ENCODE measurements at regions not wholly inside any gene's neighbourhood (a gene's known extent, or its start where the extent isn't known, plus 50 kb on each side); places are given as distances from the start of the nearest gene placed in this dataset.

- Histone ChIP-seq H3K4me1 (ENCODE audit: control insufficient read depth, insufficient read depth, low read length) (no peaks in the 10 kb centered on the region), H3K4me3 (ENCODE audit: low read length) (no peak overlapping the region), H3K27me3 (ENCODE audit: control insufficient read depth, insufficient read depth) (no peaks in the 10 kb centered on the region), H3K27ac (ENCODE audit: low read length) (no peak overlapping the region), H3K9me3 (ENCODE audit: control insufficient read depth, low read length) (no peaks in the 10 kb centered on the region)
- intact Hi-C loops (cut with DNase I) = no loop called here
- WGBS = 77% methylated on average over 4 of the region's 4 CpGs
- DNase-seq = no peak
- no peak for ATAC-seq
These were observed 55.2 kb upstream of the KCNH8 start for GRCh38 chr3:19093084-19093483.

- Histone ChIP-seq H3K27me3 (ENCODE audit: control insufficient read depth, insufficient read depth) (no peaks in the 10 kb centered on the region), H3K4me1 (ENCODE audit: control insufficient read depth, insufficient read depth, low read length) (no peaks in the 10 kb centered on the region), H3K27ac (ENCODE audit: low read length) (no peak overlapping the region), H3K4me3 (ENCODE audit: low read length) (no peak overlapping the region), H3K9me3 (ENCODE audit: control insufficient read depth, low read length) (no peaks in the 10 kb centered on the region)
- WGBS = 82% methylated on average over 2 of the region's 2 CpGs
- intact Hi-C loops (cut with DNase I) = no loop called here
- ATAC-seq = no peak
- no peak for DNase-seq
These were observed 70.9 kb upstream of the KCNH8 start for GRCh38 chr3:19077388-19077787.

GRCh38 chr3:19075037-19075436 is 73.3 kb upstream of the KCNH8 start:
- no peaks in the 10 kb centered on the region for H3K9me3 ChIP-seq (ENCODE audit: control insufficient read depth, low read length)
- H3K4me3 ChIP-seq (ENCODE audit: low read length) = no peak overlapping the region
- intact Hi-C loops (cut with DNase I) = no loop called here
- no peaks in the 10 kb centered on the region for H3K27me3 ChIP-seq (ENCODE audit: control insufficient read depth, insufficient read depth)
- no peak overlapping the region for H3K27ac ChIP-seq (ENCODE audit: low read length)
- DNase-seq (no peak), ATAC-seq (no peak)
- WGBS = 74% methylated on average over 2 of the region's 2 CpGs
- no peaks in the 10 kb centered on the region for H3K4me1 ChIP-seq (ENCODE audit: control insufficient read depth, insufficient read depth, low read length)

GRCh38 chr3:19074257-19074900 is 73.9 kb upstream of the KCNH8 start:
- no peak for DNase-seq
- Histone ChIP-seq H3K4me1 (ENCODE audit: control insufficient read depth, insufficient read depth, low read length) (no peaks in the 10 kb centered on the region), H3K9me3 (ENCODE audit: control insufficient read depth, low read length) (no peaks in the 10 kb centered on the region), H3K27ac (ENCODE audit: low read length) (no peak overlapping the region), H3K4me3 (ENCODE audit: low read length) (no peak overlapping the region), H3K27me3 (ENCODE audit: control insufficient read depth, insufficient read depth) (no peaks in the 10 kb centered on the region)
- no peak for ATAC-seq
- intact Hi-C loops (cut with DNase I) = no loop called here
- WGBS = 49% methylated on average over 2 of the region's 2 CpGs

- intact Hi-C loops (cut with DNase I) = no loop called here
- Histone ChIP-seq H3K4me1 (ENCODE audit: control insufficient read depth, insufficient read depth, low read length) (no peaks in the 10 kb centered on the region), H3K27ac (ENCODE audit: low read length) (no peak overlapping the region), H3K4me3 (ENCODE audit: low read length) (no peak overlapping the region), H3K9me3 (ENCODE audit: control insufficient read depth, low read length) (no peaks in the 10 kb centered on the region), H3K27me3 (ENCODE audit: control insufficient read depth, insufficient read depth) (no peaks in the 10 kb centered on the region)
- no peak for DNase-seq
- no peak for ATAC-seq
- WGBS = 78% methylated on average over 3 of the region's 3 CpGs
These were observed 74.8 kb upstream of the KCNH8 start for GRCh38 chr3:19073341-19074105.

- ATAC-seq = no peak
- intact Hi-C loops (cut with DNase I) = no loop called here
- no peak overlapping the region for H3K27ac ChIP-seq (ENCODE audit: low read length)
- H3K9me3 ChIP-seq (ENCODE audit: control insufficient read depth, low read length) = no peaks in the 10 kb centered on the region
- 68% methylated on average over 1 of the region's 1 CpG for WGBS
- DNase-seq = no peak
- no peaks in the 10 kb centered on the region for H3K27me3 ChIP-seq (ENCODE audit: control insufficient read depth, insufficient read depth)
- H3K4me1 ChIP-seq (ENCODE audit: control insufficient read depth, insufficient read depth, low read length) = no peaks in the 10 kb centered on the region
- no peak overlapping the region for H3K4me3 ChIP-seq (ENCODE audit: low read length)
These were observed 78.0 kb upstream of the KCNH8 start for GRCh38 chr3:19070325-19070724.

- intact Hi-C loops (cut with DNase I) = no loop called here
- Histone ChIP-seq H3K27ac (ENCODE audit: low read length) (no peak overlapping the region), H3K27me3 (ENCODE audit: control insufficient read depth, insufficient read depth) (no peaks in the 10 kb centered on the region), H3K4me1 (ENCODE audit: control insufficient read depth, insufficient read depth, low read length) (no peaks in the 10 kb centered on the region), H3K4me3 (ENCODE audit: low read length) (no peak overlapping the region), H3K9me3 (ENCODE audit: control insufficient read depth, low read length) (no peaks in the 10 kb centered on the region)
- no peak for DNase-seq
- ATAC-seq = no peak
- WGBS = 16% methylated on average over 1 of the region's 1 CpG
These were observed 83.3 kb upstream of the KCNH8 start for GRCh38 chr3:19065027-19065426.

GRCh38 chr3:19063936-19064335 is 84.4 kb upstream of the KCNH8 start:
- intact Hi-C loops (cut with DNase I) = no loop called here
- Histone ChIP-seq H3K27me3 (ENCODE audit: control insufficient read depth, insufficient read depth) (no peaks in the 10 kb centered on the region), H3K4me1 (ENCODE audit: control insufficient read depth, insufficient read depth, low read length) (no peaks in the 10 kb centered on the region), H3K4me3 (ENCODE audit: low read length) (no peak overlapping the region), H3K27ac (ENCODE audit: low read length) (no peak overlapping the region), H3K9me3 (ENCODE audit: control insufficient read depth, low read length) (no peaks in the 10 kb centered on the region)
- no peak for ATAC-seq
- DNase-seq = no peak
- WGBS = 61% methylated on average over 5 of the region's 5 CpGs

GRCh38 chr3:19060404-19060803 is 87.9 kb upstream of the KCNH8 start:
- Histone ChIP-seq H3K4me3 (ENCODE audit: low read length) (no peak overlapping the region), H3K27me3 (ENCODE audit: control insufficient read depth, insufficient read depth) (no peaks in the 10 kb centered on the region), H3K4me1 (ENCODE audit: control insufficient read depth, insufficient read depth, low read length) (no peaks in the 10 kb centered on the region), H3K9me3 (ENCODE audit: control insufficient read depth, low read length) (no peaks in the 10 kb centered on the region), H3K27ac (ENCODE audit: low read length) (no peak overlapping the region)
- intact Hi-C loops (cut with DNase I) = no loop called here
- DNase-seq = no peak
- no peak for ATAC-seq
- 74% methylated on average over 1 of the region's 1 CpG for WGBS

- no peaks in the 10 kb centered on the region for H3K9me3 ChIP-seq (ENCODE audit: control insufficient read depth, low read length)
- ATAC-seq (no peak), DNase-seq (no peak)
- WGBS = 89% methylated on average over 1 of the region's 1 CpG
- intact Hi-C loops (cut with DNase I) = no loop called here
- no peaks in the 10 kb centered on the region for H3K4me1 ChIP-seq (ENCODE audit: control insufficient read depth, insufficient read depth, low read length)
- H3K27ac ChIP-seq (ENCODE audit: low read length) = no peak overlapping the region
- no peaks in the 10 kb centered on the region for H3K27me3 ChIP-seq (ENCODE audit: control insufficient read depth, insufficient read depth)
- no peak overlapping the region for H3K4me3 ChIP-seq (ENCODE audit: low read length)
These were observed 95.4 kb upstream of the KCNH8 start for GRCh38 chr3:19052874-19053273.

GRCh38 chr3:19046440-19046839 is 101.9 kb upstream of the KCNH8 start:
- DNase-seq = no peak
- no peaks in the 10 kb centered on the region for H3K4me1 ChIP-seq (ENCODE audit: control insufficient read depth, insufficient read depth, low read length)
- intact Hi-C loops (cut with DNase I) = no loop called here
- H3K27ac ChIP-seq (ENCODE audit: low read length) = no peak overlapping the region
- H3K9me3 ChIP-seq (ENCODE audit: control insufficient read depth, low read length) = no peaks in the 10 kb centered on the region
- ATAC-seq = no peak
- no peaks in the 10 kb centered on the region for H3K27me3 ChIP-seq (ENCODE audit: control insufficient read depth, insufficient read depth)
- H3K4me3 ChIP-seq (ENCODE audit: low read length) = no peak overlapping the region
- 55% methylated on average over 1 of the region's 1 CpG for WGBS

- no peak overlapping the region for H3K27ac ChIP-seq (ENCODE audit: low read length)
- H3K27me3 ChIP-seq (ENCODE audit: control insufficient read depth, insufficient read depth) = no peaks in the 10 kb centered on the region
- DNase-seq (no peak), ATAC-seq (no peak)
- no peak overlapping the region for H3K4me3 ChIP-seq (ENCODE audit: low read length)
- no peaks in the 10 kb centered on the region for H3K9me3 ChIP-seq (ENCODE audit: control insufficient read depth, low read length)
- intact Hi-C loops (cut with DNase I) = no loop called here
- 45% methylated on average over 4 of the region's 4 CpGs for WGBS
- H3K4me1 ChIP-seq (ENCODE audit: control insufficient read depth, insufficient read depth, low read length) = no peaks in the 10 kb centered on the region
These were observed 117.8 kb upstream of the KCNH8 start for GRCh38 chr3:19030522-19030839.

Measured in right cardiac atrium (tissue), 5 donors.